CD14-positive monocyte (primary cell): ENCODE measurements at regions not wholly inside any gene's neighbourhood (a gene's known extent, or its start where the extent isn't known, plus 50 kb on each side); places are given as distances from the start of the nearest gene placed in this dataset.

Experiments
- DNase-seq, 3 donors: peaks; one replicate each; pipeline ENCODE4 v3.0.0-alpha.2; 2011 to 2022
- H2AFZ ChIP-seq: 2 replicates; pipeline ENCODE4 v1.6.0; 2012; ENCODE audit warnings: mild to moderate bottlenecking, low read depth, low read length, inconsistent platforms; ENCODE audit not compliant: insufficient read depth, poor library complexity, severe bottlenecking
- H3K27ac ChIP-seq, 2 donors: 1 replicate in 1 of 2; 2 replicates in 1 of 2; pipeline ENCODE4 v1.5.1; 2012 to 2013; ENCODE audit warnings: low read length in 2 of 2, control low read depth in 1 of 2, inconsistent platforms in 1 of 2, low read depth in 1 of 2, mild to moderate bottlenecking in 1 of 2
- H3K27me3 ChIP-seq, 2 donors: one replicate each; pipeline versions ENCODE4 v1.6.0 to v1.6.1; 2011 to 2013; ENCODE audit warnings: low read length in 2 of 2; ENCODE audit not compliant: control insufficient read depth in 2 of 2, insufficient read depth in 2 of 2
- H3K36me3 ChIP-seq, 2 donors: replicated peaks in 1 of 2; 1 replicate in 1 of 2; 2 replicates in 1 of 2; pipeline versions ENCODE4 v1.5.1 to v1.6.1; 2012 to 2013; ENCODE audit warnings: low read length in 2 of 2, control low read depth in 1 of 2, inconsistent platforms in 1 of 2, mild to moderate bottlenecking in 1 of 2; ENCODE audit not compliant: insufficient read depth in 2 of 2, control insufficient read depth in 1 of 2
- H3K4me1 ChIP-seq, 2 donors: 1 replicate in 1 of 2; 2 replicates in 1 of 2; pipeline versions ENCODE4 v1.5.1 to v1.6.1; 2012 to 2013; ENCODE audit warnings: low read length in 2 of 2, control low read depth in 1 of 2, inconsistent platforms in 1 of 2, mild to moderate bottlenecking in 1 of 2, moderate library complexity in 1 of 2; ENCODE audit not compliant: insufficient read depth in 2 of 2, control insufficient read depth in 1 of 2
- H3K4me2 ChIP-seq: replicated peaks from 2 replicates; pipeline ENCODE3; 2012; ENCODE audit warnings: low read length, moderate library complexity, mild to moderate bottlenecking; ENCODE audit not compliant: poor library complexity, severe bottlenecking; ENCODE audit errors: extremely low read depth
- H3K4me3 ChIP-seq, 3 experiments: fragments of 200-600 bp in 1 of 3; sonication (generic) in 1 of 3; replicated peaks in 1 of 3; 1 replicate in 2 of 3; 2 replicates in 1 of 3; pipeline ENCODE4 v1.5.1; 2011 to 2013; ENCODE audit warnings: low read length in 3 of 3, mild to moderate bottlenecking in 3 of 3, control low read depth in 2 of 3, low read depth in 2 of 3, inconsistent platforms in 1 of 3, moderate library complexity in 1 of 3
- H3K79me2 ChIP-seq: 2 replicates; pipeline ENCODE4 v1.6.0; 2012; ENCODE audit warnings: mild to moderate bottlenecking, control low read depth, inconsistent platforms, low read length, moderate library complexity; ENCODE audit not compliant: insufficient read depth
- H3K9ac ChIP-seq: 2 replicates; pipeline ENCODE4 v1.6.0; 2017; ENCODE audit warnings: low read length, mild to moderate bottlenecking; ENCODE audit not compliant: insufficient read depth, poor library complexity, severe bottlenecking
- H3K9me3 ChIP-seq, 2 donors: replicated peaks in 1 of 2; 1 replicate in 1 of 2; 2 replicates in 1 of 2; pipeline versions ENCODE4 v1.5.1 to v1.6.1; 2012 to 2013; ENCODE audit warnings: low read length in 2 of 2, control low read depth in 1 of 2; ENCODE audit not compliant: control insufficient read depth in 1 of 2, insufficient read depth in 1 of 2
- H4K20me1 ChIP-seq: 2 replicates; pipeline ENCODE4 v1.6.0; 2012; ENCODE audit warnings: mild to moderate bottlenecking, low read length, control low read depth, moderate library complexity; ENCODE audit not compliant: insufficient read depth
- H3K27ac Mint-ChIP-seq, 7 donors: one replicate each; pipeline ENCODE4 v1.8.0; 2020; ENCODE audit warnings: mild to moderate bottlenecking in 7 of 7, mixed read lengths in 7 of 7, moderate library complexity in 6 of 7, inconsistent platforms in 2 of 7
- H3K27me3 Mint-ChIP-seq, 3 donors: one replicate each; pipeline ENCODE4 v1.8.0; 2021 to 2022; ENCODE audit warnings: low read depth in 3 of 3, mild to moderate bottlenecking in 3 of 3, mixed read lengths in 3 of 3, moderate library complexity in 3 of 3, inconsistent platforms in 1 of 3
- H3K36me3 Mint-ChIP-seq, 2 donors: one replicate each; pipeline ENCODE4 v1.8.0; 2020; ENCODE audit warnings: mixed read lengths in 2 of 2, inconsistent platforms in 1 of 2, mild to moderate bottlenecking in 1 of 2
- H3K4me1 Mint-ChIP-seq: one replicate; pipeline ENCODE4 v1.8.0; 2020; ENCODE audit warnings: mild to moderate bottlenecking, mixed read lengths
- H3K4me3 Mint-ChIP-seq, 2 donors: one replicate each; pipeline ENCODE4 v1.8.0; 2020; ENCODE audit warnings: mild to moderate bottlenecking in 2 of 2, mixed read lengths in 2 of 2, moderate library complexity in 1 of 2
- H3K9me3 Mint-ChIP-seq, 7 donors: one replicate each; pipeline ENCODE4 v1.8.0; 2020 to 2022; ENCODE audit warnings: mixed read lengths in 7 of 7, mild to moderate bottlenecking in 6 of 7, moderate library complexity in 6 of 7, inconsistent platforms in 2 of 7
- WGBS: methylation state at CpG from one replicate; pipeline ENCODE4 v1.1.5; 2013; ENCODE audit warnings: missing lambda C conversion rate; ENCODE audit not compliant: insufficient coverage; 5-methylcytosine and 5-hydroxymethylcytosine counted together
- intact Hi-C, 2 donors: fragments of 100-400 bp; cut with micrococcal nuclease; formaldehyde crosslinking; loops; one replicate each; pipeline versions ENCODE4 v1.15.0 to v1.15.1; 2023
- TF ChIP-seq, protein P1 (sequence below): fragments of 200-600 bp; IDR thresholded peaks from one replicate; pipeline ENCODE4 v1.8.0; 2022; ENCODE audit warnings: antibody characterized with exemption, mild to moderate bottlenecking

DNA sequence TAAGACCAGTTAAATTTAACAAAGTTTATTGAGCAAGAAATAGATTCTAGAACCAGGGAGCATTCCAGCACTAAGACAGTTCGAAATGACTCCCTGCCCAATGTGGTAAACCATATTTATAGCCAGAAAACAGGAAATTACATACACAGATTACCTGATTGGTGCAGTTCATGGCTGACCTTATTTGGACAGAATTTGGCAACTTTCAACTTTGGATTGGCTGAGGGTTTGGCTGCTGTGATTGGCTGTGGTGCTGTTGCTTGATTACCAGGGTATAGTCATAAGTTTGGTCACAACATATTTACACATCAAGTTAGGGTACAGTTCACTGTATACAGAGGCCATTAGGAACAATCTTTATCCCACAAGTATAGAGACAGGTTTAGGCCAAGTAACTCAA is 984.8 kb upstream of the MIR17HG start:
- Histone ChIP-seq H3K27me3 (no peaks in the 10 kb centered on the region), H3K9ac (no peak overlapping the region), H4K20me1 (no peaks in the 10 kb centered on the region), H3K4me2 (no peak overlapping the region), H2AFZ (no peak overlapping the region), H3K4me1 (no peaks in the 10 kb centered on the region), H3K4me3 (no peak overlapping the region), H3K79me2 (no peaks in the 10 kb centered on the region), H3K27ac (no peak overlapping the region), H3K36me3 (no peaks in the 10 kb centered on the region), H3K9me3 (no peaks in the 10 kb centered on the region)
- Mint-ChIP-seq H3K4me1 (no peaks in the 10 kb centered on the region), H3K4me3 (no peak overlapping the region), H3K27ac (no peak overlapping the region), H3K9me3 (peaks cover 0 to 3% (median 2%) of the 10 kb centered on the region in 7 donors), H3K27me3 (no peaks in the 10 kb centered on the region), H3K36me3 (no peaks in the 10 kb centered on the region)
- TF ChIP-seq, protein P1, sequence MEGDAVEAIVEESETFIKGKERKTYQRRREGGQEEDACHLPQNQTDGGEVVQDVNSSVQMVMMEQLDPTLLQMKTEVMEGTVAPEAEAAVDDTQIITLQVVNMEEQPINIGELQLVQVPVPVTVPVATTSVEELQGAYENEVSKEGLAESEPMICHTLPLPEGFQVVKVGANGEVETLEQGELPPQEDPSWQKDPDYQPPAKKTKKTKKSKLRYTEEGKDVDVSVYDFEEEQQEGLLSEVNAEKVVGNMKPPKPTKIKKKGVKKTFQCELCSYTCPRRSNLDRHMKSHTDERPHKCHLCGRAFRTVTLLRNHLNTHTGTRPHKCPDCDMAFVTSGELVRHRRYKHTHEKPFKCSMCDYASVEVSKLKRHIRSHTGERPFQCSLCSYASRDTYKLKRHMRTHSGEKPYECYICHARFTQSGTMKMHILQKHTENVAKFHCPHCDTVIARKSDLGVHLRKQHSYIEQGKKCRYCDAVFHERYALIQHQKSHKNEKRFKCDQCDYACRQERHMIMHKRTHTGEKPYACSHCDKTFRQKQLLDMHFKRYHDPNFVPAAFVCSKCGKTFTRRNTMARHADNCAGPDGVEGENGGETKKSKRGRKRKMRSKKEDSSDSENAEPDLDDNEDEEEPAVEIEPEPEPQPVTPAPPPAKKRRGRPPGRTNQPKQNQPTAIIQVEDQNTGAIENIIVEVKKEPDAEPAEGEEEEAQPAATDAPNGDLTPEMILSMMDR = no peak
- WGBS = 60% methylated on average over 1 of the region's 1 CpG
- intact Hi-C loops = no loop called here
- DNase-seq = no peak

DNA sequence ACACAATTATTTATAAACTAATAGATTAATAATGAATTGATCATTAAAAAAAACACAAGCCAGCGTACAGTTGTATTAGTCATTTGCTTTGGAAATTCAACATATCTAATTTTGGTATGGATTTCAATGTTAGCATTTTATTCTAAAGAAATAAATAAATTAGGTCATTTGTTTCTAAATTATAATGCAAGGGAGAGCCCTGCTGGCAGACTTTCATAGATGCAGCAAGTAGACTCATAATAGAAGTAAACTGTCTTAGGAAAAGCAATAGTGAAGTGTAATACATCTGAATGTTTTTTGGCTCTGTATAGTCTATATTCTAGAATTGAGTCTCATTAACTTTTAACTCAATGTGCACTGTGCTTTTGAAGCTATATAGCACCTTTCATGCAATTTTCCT is 982.4 kb upstream of the MIR17HG start:
- no peaks in the 10 kb centered on the region for H3K4me1 ChIP-seq
- H3K9ac ChIP-seq = no peak overlapping the region
- H3K4me1 Mint-ChIP-seq = no peaks in the 10 kb centered on the region
- DNase-seq = no peak
- H3K27me3 Mint-ChIP-seq = no peaks in the 10 kb centered on the region
- H3K4me2 ChIP-seq = no peak overlapping the region
- no peaks in the 10 kb centered on the region for H3K9me3 ChIP-seq
- no peaks in the 10 kb centered on the region for H4K20me1 ChIP-seq
- no peak overlapping the region for H3K4me3 ChIP-seq
- intact Hi-C loops = no loop called here
- H3K4me3 Mint-ChIP-seq = no peak overlapping the region
- H3K36me3 Mint-ChIP-seq = no peaks in the 10 kb centered on the region
- peaks cover 0 to 3% (median 2%) of the 10 kb centered on the region in 7 donors for H3K9me3 Mint-ChIP-seq
- no peaks in the 10 kb centered on the region for H3K79me2 ChIP-seq
- TF ChIP-seq, protein P1 = no peak
- H3K36me3 ChIP-seq = no peaks in the 10 kb centered on the region
- no peak overlapping the region for H2AFZ ChIP-seq
- no peak overlapping the region for H3K27ac Mint-ChIP-seq
- no peak overlapping the region for H3K27ac ChIP-seq
- H3K27me3 ChIP-seq = no peaks in the 10 kb centered on the region
- WGBS = no CpG with 5 or more reads among the region's 1 CpG
